WTC11 (cell line): ENCODE measurements at regions not wholly inside any gene's neighbourhood (a gene's known extent, or its start where the extent isn't known, plus 50 kb on each side); places are given as distances from the start of the nearest gene placed in this dataset.

Experiments used
- ATF1 ChIP-seq: sonication (generic); formaldehyde crosslinking; IDR thresholded peaks from 2 replicates; pipeline ENCODE4 v1.8.1; 2023; ENCODE audit warnings: mild to moderate bottlenecking, moderate library complexity, missing genetic modification reagents
- CREB1 ChIP-seq: sonication (generic); formaldehyde crosslinking; IDR thresholded peaks from 2 replicates; pipeline ENCODE4 v1.8.0; 2023; ENCODE audit warnings: mild to moderate bottlenecking, missing genetic modification reagents
- ELF4 ChIP-seq: sonication (generic); formaldehyde crosslinking; IDR thresholded peaks from 2 replicates; pipeline ENCODE4 v1.8.1; 2022; ENCODE audit warnings: low read depth, mild to moderate bottlenecking, moderate library complexity, missing genetic modification reagents
- ESRRA ChIP-seq: sonication (generic); formaldehyde crosslinking; IDR thresholded peaks from 2 replicates; pipeline ENCODE4 v1.8.1; 2022; ENCODE audit warnings: mild to moderate bottlenecking, missing genetic modification reagents, borderline replicate concordance
- SP1 ChIP-seq: sonication (generic); formaldehyde crosslinking; conservative IDR thresholded peaks from 2 replicates; pipeline ENCODE4 v1.8.1; 2022; ENCODE audit warnings: missing genetic modification reagents
- ZNF671 ChIP-seq: fragments of 250-450 bp; sonication (Bioruptor Pico); IDR thresholded peaks from 2 replicates; pipeline ENCODE4 v1.8.0; 2021; ENCODE audit warnings: mild to moderate bottlenecking
- TF ChIP-seq, protein P1 (sequence below): fragments of 200-600 bp; IDR thresholded peaks from 2 replicates; pipeline ENCODE4 v1.8.0; 2022; ENCODE audit warnings: antibody characterized with exemption
- TF ChIP-seq, protein P2 (sequence below): sonication (generic); formaldehyde crosslinking; IDR thresholded peaks from 2 replicates; pipeline ENCODE4 v1.8.1; 2023; ENCODE audit warnings: mild to moderate bottlenecking, missing genetic modification reagents
- TF ChIP-seq, protein P3 (sequence below): sonication (generic); formaldehyde crosslinking; IDR thresholded peaks from 2 replicates; pipeline ENCODE4 v1.8.1; 2023; ENCODE audit warnings: mild to moderate bottlenecking, missing genetic modification reagents
- TF ChIP-seq, protein P4 (sequence below): sonication (generic); formaldehyde crosslinking; IDR thresholded peaks from 2 replicates; pipeline ENCODE4 v1.8.0; 2022; ENCODE audit warnings: mild to moderate bottlenecking, missing genetic modification reagents

DNA sequence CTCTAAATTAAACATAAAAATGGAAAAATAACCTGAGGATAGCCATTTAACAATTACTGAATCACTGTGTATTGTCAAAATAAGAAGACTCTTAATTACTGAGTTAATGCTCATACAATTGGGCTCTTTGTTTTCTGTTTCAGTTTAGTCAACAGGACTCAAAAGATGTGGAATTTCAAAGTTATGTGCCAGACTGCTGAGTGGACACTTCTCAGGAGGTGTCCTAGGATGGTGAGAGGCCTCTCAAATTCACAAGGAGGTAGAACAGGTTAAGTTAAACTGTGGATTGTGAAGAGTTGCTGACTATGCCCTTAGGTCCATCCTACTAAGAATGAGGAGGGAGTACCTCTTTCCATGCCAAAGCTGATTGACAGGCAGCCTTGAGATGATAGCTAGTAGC is 157.7 kb upstream of the CHRM2 start:
- TF ChIP-seq, protein P1, sequence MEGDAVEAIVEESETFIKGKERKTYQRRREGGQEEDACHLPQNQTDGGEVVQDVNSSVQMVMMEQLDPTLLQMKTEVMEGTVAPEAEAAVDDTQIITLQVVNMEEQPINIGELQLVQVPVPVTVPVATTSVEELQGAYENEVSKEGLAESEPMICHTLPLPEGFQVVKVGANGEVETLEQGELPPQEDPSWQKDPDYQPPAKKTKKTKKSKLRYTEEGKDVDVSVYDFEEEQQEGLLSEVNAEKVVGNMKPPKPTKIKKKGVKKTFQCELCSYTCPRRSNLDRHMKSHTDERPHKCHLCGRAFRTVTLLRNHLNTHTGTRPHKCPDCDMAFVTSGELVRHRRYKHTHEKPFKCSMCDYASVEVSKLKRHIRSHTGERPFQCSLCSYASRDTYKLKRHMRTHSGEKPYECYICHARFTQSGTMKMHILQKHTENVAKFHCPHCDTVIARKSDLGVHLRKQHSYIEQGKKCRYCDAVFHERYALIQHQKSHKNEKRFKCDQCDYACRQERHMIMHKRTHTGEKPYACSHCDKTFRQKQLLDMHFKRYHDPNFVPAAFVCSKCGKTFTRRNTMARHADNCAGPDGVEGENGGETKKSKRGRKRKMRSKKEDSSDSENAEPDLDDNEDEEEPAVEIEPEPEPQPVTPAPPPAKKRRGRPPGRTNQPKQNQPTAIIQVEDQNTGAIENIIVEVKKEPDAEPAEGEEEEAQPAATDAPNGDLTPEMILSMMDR: no peak
- TF ChIP-seq ESRRA (no peak), ELF4 (CRISPR knock-in tag) (no peak), ATF1 (CRISPR knock-in tag) (no peak), CREB1 (CRISPR knock-in tag) (no peak), SP1 (no peak), ZNF671 (CRISPR knock-in tag) (no peak)
- TF ChIP-seq, protein P2, sequence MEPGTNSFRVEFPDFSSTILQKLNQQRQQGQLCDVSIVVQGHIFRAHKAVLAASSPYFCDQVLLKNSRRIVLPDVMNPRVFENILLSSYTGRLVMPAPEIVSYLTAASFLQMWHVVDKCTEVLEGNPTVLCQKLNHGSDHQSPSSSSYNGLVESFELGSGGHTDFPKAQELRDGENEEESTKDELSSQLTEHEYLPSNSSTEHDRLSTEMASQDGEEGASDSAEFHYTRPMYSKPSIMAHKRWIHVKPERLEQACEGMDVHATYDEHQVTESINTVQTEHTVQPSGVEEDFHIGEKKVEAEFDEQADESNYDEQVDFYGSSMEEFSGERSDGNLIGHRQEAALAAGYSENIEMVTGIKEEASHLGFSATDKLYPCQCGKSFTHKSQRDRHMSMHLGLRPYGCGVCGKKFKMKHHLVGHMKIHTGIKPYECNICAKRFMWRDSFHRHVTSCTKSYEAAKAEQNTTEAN (CRISPR knock-in tag): no peak
- TF ChIP-seq, protein P3, sequence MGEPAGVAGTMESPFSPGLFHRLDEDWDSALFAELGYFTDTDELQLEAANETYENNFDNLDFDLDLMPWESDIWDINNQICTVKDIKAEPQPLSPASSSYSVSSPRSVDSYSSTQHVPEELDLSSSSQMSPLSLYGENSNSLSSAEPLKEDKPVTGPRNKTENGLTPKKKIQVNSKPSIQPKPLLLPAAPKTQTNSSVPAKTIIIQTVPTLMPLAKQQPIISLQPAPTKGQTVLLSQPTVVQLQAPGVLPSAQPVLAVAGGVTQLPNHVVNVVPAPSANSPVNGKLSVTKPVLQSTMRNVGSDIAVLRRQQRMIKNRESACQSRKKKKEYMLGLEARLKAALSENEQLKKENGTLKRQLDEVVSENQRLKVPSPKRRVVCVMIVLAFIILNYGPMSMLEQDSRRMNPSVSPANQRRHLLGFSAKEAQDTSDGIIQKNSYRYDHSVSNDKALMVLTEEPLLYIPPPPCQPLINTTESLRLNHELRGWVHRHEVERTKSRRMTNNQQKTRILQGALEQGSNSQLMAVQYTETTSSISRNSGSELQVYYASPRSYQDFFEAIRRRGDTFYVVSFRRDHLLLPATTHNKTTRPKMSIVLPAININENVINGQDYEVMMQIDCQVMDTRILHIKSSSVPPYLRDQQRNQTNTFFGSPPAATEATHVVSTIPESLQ (CRISPR knock-in tag): no peak
- TF ChIP-seq, protein P4, sequence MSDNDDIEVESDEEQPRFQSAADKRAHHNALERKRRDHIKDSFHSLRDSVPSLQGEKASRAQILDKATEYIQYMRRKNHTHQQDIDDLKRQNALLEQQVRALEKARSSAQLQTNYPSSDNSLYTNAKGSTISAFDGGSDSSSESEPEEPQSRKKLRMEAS (CRISPR knock-in tag): no peak
